ENCODE measurements at regions not wholly inside any gene's neighbourhood (a gene's known extent, or its start where the extent isn't known, plus 50 kb on each side); places are given as distances from the start of the nearest gene placed in this dataset.
"Not testable (repeated sequence)": the region's sequence is repeated elsewhere in the genome, so short reads cannot be mapped to it uniquely, and the experiment has no call there.

DNA sequence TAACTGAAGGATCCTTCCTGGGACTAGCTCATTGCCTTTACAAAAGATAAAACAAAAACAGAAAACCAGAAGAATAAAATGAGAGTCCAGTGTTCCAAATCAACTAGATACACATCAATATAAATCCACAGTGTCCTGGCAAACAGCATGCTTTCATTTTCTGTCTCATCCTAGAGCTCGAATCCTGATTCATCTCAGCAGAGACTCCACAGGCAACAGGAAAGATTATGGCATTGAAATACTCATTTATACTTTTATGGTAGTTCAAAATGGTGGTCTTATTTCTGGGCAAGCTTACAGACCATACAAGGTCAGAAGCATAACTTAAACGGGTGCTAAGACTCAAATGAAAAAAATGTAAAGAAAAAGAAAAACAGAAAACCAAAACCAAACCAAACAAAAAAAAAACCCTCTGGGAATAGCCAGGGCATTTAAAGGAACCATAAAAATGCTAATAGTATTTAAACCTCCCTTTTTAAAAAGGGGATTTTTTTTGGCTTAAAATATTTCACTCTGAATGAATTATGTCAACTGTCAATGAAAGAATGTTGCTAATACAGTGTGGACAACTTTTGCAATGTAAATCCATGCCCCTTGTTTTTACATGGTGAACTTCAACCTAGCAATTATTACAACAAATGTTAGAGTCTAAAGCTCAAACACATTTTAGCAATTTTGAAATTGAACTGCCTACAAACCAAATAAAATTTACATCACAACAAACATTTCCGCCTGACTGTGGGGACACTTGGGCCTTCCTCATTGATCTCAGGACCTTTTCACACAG is 57.9 kb downstream of the GPR101 start:
- no peak for DNase-seq (ENCODE audit: low spot score)

DNA sequence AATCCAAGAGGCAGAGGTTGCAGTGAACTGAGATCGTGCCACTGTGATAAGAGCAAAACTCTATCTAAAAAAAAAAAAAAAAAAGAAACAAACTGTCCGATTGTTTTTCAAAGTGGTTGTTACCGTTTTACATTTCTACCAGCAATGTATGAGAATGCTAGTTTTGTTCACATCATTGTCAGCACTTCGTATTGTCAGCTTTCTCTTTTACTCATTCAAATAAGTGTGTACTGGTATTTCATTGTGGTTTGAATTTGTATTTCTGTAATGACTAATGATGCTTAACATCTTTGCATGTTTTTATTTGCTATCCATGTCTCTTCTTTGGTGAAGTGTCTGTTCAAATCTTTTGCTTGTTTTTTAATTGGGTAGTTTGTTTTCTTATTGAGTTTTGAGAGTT is 65.8 kb downstream of the GPR101 start:
- DNase-seq (ENCODE audit: low spot score), result no peak

DNA sequence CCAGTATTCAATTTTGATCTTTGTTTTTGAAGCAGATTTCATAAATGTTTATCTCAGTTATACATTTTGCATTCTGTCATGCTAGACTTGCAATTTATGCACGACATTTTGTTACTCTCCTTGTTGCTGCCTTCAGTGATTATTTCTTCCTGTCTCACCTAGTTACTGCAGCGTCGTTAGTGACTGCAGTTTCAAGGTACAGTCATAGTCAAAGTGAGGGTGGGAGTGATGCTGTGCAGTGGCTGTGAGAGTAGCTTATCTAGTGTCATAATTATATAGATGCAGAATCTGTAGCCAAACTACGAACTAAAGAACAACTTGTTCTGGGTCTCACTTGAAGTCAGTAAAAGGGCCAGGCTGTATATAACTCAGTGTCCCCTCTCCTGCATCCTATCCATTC is 69.8 kb downstream of the GPR101 start:
- DNase-seq (ENCODE audit: low spot score), result no peak

DNA sequence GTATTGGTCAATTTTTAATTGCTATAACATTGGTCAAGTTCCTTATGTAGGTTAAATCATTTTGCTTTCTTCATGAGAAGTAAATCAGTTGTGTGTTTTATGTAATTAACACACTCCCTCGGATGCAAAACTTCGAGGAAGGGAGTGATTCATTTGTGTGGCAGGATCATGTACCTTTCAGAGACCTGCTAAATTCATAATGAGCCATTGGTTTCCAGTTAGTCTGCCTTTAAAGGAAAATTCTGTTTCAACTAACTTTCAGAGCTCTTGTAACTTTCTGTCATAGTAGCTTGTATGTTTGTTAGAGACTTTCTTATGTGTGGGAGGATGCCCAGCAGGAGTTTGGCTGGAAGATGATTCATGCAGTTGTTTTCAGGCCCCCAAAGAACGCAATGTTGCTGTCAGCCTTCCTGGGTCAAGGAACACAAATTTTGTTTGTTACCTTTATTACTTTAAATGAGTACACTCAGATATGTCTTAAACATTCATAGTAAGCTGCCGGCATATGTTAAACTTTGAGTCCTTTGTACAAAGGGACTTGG is 72.1 kb downstream of the GPR101 start:
- no peak for DNase-seq (ENCODE audit: low spot score)

DNA sequence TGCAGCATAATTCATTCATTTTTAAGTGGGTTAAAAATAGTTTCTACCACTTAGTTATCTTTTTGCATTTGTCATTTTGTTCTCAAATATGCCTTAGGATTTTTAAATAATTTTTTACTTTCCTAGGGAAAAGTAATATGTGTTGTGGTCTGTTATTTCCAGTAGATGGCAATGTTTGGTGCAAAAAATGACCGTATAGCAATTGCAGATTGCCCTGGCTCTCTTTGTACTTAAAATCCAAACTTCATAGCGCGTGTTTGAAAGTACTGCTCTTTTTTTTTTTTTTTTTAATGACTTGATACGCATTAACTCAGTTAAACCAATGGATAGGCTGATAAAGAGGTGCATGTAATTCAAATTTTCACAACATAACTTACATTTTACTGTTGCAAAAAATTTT is 74.4 kb upstream of the RBMX start:
- peak; percentile 11 for DNase-seq (ENCODE audit: low spot score)

DNA sequence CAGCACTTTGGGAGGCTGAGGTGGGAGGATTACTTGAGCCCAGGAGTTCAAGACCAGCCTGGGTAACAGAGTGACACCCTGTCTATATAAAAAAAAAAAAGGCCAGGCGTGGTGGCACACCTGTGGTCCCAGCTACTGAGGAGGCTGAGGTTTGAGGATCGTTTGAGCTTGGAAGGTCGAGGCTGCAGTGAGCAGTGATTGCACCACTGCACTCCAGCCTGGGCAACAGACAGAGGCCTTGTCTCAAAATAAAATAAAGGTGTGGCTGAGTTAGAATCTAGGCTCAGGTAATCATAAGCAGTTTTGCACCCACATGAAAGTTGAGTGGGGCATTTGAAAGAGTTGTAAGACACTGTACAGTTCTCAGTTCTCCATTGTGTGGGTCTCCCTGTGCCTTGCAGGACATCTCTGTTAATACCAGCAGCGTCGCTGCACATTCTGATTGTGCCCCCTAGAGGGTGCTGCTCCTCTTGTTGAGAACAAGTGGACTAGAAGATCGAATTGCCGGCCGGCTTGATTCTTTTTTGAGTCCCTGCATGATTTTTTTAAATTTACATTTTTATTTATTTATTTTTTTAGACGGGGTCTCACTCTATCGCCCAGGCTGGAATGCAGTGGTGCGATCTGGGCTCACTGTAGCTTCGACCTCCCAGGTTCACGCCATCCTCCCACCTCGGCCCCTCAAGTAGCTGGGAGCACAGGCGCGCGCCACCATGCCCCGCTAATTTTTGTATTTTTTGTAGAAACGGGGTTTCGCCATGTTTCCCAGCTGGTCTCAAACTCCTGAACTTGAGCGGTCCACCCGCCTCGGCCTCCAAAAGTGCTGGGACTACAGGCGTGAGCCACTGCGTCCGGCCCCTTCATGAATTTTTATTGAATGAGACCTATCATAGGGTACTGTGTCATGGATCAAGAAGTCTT is 73.6 kb upstream of the RBMX start:
- DNase-seq (ENCODE audit: low spot score), result peak; percentile 20

DNA sequence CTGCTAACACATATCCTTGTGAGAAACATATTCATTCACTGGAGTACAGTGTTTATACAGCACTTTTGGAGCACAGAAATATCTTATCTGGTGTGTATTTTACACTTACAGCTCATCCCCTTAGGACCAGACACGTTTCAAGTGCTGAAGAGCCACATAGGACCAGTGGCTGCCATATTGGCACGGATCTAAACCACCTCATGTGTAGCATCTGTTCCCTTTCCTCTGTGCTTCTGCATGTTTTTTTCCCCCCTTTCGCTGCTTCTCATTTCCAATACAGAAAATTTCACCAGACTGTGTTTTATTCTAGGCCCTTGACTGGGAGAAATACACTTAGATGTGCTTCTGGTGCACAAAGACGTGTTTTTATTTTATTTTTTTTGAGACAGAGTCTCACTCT is 69.7 kb upstream of the RBMX start:
- no peak for DNase-seq (ENCODE audit: low spot score)

DNA sequence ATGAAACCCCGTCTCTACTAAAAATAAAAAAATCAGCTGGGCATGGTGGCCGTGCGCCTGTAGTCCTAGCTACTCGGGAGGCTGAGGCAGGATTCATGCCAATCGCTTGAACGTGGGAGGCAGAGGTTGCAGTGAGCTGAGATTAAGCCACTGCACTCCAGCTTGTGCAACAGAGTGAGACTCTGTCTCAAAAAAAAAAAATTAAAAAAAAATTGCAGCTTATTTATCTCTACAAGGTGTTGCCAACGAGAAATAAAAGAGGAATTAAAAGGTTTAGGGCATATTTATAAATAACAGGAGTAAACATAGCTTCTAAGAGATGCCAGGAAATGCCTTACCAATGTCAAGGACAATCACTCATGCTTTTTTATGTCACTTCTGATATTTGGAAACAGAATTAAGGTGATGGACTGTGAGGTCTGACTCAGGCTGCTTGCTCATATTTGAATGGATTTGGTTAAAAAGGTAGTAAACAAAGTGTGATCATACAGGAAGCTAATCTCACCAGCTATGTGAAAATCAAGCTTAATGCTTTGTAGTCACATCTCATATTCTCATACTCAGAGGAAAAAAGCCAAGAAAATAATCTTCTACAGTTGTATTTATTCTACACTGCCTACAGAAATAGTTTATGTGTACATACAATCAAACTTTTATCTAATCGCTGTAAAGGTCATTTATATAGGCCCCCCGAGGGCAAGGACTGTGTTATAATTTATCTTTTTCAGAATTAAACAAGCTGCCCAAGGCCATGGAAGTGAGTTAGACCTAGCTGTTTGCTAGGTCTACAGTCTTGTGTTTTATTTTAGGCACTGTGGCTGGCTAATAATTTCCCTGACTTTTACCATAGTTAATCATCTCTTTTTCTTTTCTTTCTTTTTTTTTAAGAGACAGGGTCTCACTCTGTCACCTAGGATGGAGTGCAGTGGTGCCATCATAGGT is 61.1 kb upstream of the RBMX start:
- no peak for DNase-seq (ENCODE audit: low spot score)

DNA sequence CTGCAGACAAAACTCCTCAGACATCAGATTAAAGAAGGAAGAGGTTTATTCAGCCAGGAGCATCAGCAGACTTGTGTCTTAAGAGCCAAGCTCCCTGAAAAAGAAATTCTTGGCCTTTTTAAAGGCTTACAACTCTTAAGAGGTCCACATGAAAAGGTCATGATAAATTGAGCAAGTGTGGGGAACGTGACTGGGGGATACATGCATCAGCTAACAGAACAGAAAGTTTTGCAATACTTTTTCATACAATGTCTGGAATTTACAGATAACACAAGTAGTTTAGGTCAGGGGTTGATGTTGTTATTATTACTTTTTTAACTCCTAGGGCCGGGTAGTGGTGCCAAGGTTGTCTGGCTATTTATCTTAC is 55.6 kb upstream of the RBMX start:
- no peak for DNase-seq (ENCODE audit: low spot score)

DNA sequence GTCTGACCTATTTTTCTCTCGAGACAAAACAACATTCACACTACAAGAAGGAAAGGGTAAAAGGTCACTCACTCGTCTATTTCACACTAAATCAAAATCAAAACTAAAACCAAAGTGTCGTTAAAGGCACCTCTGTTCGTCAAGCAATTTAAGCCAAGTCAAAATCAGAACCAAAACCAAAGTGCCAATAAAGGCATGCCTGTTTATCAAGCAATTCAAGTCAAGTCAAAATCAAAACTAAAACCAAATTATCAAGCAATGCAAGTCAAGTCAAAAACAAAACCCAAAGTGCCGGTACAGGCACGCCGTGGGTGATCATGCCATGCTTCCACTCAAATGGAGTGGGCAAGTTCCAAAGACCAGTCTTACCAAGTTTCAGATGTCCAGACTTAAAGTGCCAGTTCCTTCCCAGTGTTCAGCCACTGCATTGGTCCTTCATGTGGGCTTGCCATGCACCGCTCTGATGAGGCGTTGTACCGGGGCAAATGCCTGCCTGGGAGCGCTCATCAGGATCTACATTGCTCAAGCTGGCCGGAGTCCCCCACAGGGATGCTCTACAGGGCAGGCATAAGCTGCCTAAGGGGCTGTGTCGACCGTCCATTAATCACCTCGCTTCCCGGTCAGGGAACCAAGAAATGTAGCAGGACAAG is 55.1 kb upstream of the RBMX start:
- not testable (repeated sequence) for DNase-seq (ENCODE audit: low spot score)

DNA sequence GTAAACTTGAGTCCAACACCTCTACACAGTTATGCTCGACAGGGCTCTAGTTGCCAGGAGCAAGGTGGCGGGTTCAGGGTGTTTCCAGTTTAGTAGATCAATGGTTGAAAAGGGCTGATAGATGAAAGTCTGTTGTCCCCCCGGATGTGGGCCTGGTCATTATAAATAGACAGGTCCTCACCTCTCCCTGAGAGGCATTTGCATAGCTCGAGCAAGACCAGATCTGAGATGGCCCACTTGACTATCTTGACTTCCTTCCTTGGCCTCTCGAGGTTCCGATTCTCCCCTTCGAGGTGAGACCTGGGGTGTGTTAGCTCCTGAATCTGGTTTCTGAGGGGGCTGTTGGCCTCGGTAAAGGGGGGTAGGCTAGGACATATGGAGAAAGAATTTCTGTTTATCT is 54.1 kb upstream of the RBMX start:
- DNase-seq (ENCODE audit: low spot score), result not testable (repeated sequence)

DNA sequence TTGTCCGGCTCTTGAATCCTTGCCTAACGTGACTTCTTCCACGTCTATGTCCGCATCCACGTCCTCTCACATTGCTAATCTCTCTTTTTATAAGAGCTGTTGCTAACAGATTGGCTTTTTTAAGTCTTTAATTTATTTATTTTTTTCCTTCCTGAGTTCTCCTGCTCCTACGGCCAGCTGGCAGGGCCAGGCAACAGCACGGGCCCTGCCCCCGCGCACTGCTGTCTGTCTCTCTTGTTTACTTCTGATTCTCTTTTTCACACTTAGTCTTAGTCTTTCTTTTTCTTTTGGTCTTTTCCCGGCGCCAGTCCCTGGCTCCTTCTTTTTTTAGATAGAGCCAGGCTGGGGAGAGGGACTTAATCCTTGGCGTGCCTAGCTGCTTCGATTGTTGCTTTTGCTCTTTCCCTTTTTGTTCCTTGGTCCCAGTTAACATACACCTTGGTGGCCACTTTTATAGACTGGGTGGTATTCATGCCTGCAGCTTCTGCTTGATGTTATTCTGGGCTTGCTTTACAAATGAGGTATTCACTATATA is 53.2 kb upstream of the RBMX start:
- no peak for DNase-seq (ENCODE audit: low spot score)

DNA sequence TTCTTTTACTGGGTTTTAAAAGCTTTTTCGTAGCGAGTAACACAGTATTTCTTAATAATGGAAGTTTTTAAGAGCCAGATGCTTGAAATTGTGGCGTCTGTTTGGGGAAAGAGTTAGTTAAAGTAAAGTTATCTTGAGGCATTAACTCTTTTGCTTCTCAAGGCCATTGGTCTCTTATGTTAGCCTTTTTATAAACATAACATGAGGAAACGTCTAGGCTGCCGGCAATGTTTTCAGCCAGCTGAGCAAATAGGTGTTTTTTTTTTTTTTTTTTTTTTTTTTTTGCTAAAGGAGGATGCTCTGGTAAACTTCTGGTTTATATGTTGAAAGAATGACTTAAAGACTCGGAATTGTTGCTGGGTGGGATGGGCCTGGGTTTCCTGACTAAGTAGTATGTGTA is 51.1 kb upstream of the RBMX start:
- no peak for DNase-seq (ENCODE audit: low spot score)
